GM19351 (cell line): ENCODE measurements at regions not wholly inside any gene's neighbourhood (a gene's known extent, or its start where the extent isn't known, plus 50 kb on each side); places are given as distances from the start of the nearest gene placed in this dataset.

Experiments used
- ATAC-seq: cut with Tn5 transposase; IDR thresholded peaks from one replicate; pipeline ENCODE4 v1.9.1; 2021; ENCODE audit warnings: mild to moderate bottlenecking, moderate library complexity; ENCODE audit not compliant: unreplicated experiment

DNA sequence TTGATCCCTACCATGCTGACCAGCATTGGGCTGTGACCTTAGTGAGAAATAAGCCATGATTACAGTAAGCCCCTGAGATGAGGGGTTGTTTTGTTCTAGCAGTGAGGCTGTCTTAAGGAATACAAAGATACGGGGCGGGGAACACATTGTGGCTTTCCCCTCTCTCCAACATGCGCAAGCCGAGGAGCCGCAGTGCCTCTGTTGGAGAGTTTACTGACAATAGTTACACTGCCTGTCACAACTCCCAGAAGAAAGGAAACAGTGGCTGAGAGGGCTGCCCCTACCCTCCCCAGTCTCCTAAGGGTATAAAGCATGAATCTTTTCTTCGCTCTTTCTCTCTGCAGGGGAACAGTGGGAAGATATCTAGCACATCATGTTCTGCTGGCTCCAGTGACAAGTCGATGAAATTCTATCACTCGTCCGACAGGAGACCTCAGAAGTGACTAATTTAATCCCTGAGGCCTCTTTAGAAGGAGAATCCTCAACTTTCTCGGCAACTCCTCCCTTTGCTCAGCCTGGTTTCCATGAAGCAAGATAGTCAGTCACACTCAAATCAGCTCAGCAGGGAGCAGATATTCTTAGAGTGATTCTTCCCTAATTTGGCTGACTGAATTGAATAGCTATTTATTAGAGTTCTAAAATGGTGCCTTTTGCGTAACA lies 409.0 kb upstream of the PROK2 start:
- no peak for ATAC-seq

GRCh38 chr3:72192572-72192971 lies 407.6 kb upstream of the PROK2 start:
- no peak for ATAC-seq

DNA sequence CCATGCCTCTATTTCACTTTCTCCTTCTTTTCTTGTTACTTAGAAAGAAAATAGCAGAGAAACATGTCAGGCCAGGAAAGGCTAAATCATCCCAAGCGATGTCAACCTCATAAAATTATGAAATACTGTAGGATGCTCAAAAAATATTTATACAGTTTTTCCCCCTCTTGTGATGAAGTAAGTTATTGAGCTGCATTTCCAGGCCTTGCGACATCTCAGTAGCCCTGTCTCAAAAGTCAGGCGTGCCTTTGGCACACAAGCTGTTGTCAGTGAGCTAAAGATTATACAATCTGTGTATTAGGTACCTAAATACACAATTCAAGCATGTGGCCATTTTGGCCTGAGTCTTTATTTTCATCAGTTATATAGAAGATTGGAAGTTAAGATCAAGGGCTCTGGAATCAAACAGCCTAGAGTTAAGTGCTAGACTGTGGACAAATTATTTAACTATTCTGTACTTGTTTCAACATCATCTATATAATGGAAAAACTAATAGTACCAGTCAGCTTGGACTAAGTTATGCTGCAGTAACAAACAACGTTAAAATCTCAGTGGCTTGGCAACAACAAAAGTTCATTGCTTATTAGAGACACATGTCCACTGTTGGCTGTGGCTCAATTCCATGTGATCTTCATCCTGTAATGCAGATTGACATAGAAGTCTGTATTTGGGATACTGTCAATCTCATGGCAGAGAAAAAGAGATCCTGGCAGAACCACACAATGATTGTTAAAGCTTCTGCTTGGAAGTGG lies 406.4 kb upstream of the PROK2 start:
- ATAC-seq = no peak

DNA sequence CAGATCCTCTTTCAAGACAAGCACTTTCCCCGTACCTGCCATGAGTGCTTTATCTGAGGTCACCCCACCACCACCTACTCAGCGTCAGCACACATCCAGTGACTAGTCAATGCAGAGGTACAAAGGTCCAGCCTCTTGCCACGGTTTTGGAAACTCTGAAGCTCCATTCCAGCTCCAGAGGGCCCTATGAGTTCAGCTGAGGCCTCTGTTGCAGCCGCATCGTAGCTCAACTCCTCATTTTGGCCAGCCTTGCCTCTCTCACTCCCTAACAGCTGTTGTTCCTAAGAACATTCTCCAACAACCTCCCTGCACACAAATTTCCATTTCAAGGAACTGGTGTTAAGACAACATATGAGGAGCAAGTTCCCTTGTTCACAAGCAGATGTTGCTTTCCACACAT lies 405.1 kb upstream of the PROK2 start:
- ATAC-seq = no peak

- no peak for ATAC-seq
Observed at GRCh38 chr3:72189339-72189738, 404.4 kb upstream of the PROK2 start.

- no peak for ATAC-seq
Observed at GRCh38 chr3:72188536-72188935, 403.6 kb upstream of the PROK2 start.

- no peak for ATAC-seq
Observed at GRCh38 chr3:72187131-72187530, 402.2 kb upstream of the PROK2 start.

GRCh38 chr3:72186400-72186855 lies 401.5 kb upstream of the PROK2 start:
- no peak for ATAC-seq

GRCh38 chr3:72185549-72186399 lies 400.8 kb upstream of the PROK2 start:
- ATAC-seq = peak; percentile 56

DNA sequence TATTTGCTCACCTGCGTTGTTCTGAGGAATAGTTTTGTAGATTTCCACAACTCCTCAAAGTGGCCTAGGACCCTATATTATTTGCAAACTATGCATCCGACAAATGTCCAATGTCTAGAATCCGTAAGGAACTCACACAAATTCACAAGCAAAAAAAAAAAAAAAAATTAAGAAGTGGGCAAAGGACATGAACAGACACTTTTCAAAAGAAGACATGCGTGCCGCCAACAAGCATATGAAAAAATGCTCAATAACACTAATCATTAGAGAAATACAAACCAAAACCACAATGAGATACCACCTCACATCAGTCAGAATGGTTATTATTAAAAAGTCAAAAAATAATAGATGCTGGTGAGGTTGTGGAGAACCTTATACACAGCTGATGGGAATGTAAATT lies 398.5 kb upstream of the PROK2 start:
- no peak for ATAC-seq

DNA sequence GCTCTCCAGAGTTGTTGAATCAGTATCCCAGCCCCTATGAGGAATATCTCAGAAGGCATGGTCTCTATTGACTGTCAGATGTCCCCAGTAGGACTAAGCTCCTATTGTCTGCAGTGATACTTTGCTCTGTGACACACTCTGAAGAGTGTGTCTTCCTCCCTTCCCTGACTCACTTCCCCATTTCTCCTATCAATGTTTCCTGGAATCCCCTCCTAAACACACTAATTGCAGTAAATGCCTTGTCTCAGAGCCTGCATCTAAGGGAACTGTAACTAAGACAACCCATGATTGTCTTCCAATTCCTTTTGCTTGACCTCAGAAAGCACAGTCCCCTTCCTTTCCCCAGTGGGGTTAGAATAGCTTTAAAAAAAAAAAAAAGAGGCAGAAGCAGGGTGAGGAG lies 397.3 kb upstream of the PROK2 start:
- no peak for ATAC-seq

GRCh38 chr3:72181251-72181650 lies 396.3 kb upstream of the PROK2 start:
- ATAC-seq = no peak

- ATAC-seq = no peak
Observed at GRCh38 chr3:72180405-72180804, 395.5 kb upstream of the PROK2 start.

GRCh38 chr3:72179107-72179464 lies 394.1 kb upstream of the PROK2 start:
- ATAC-seq = no peak

- no peak for ATAC-seq
Observed at GRCh38 chr3:72178463-72179106, 393.6 kb upstream of the PROK2 start.

DNA sequence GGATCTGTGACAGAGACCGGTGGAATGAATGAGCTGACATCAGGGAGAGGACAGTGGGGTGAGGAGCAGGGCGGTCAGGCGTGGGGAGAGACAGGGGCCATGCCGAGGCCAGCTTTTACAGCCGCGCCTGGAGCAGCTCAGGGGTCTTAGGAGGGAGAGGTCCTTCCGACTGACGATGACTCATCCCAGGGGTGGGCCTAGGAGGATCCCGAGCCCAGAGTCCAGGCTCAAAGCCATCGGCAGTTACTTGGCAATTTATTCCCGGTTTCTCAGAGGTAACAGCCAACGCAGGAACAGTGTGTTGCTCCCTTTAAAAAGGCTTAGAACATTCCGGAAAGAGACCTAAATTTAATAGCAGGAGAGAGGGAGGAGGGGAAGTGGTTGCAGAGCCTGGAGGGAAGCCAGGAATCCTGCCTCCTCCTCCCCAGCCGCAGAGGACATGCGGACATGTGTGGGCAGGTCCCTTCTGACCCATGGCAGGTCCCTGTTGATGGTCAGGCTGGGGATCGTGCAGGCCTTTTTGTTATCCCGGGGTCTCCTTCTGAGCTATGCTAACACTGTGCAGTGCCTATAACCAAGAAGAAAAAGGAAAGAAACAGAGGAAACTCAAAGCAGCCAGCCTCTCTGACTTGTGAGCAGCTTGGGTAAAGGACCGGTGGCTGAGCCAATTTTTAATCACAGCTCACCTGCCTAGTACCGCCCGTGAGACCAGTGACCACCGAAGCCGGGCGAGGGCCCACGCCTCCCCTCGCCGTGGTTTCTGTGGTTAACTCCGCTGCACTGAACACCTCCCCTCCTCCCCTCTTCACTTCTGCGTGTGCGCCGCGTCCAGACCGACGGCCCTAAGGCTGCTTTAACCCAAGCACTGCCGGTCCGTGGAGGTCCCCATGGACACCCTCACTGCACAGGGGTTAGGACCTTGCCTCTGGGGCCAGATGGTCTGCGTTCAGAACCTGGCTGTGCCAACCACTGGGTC lies 392.4 kb upstream of the PROK2 start:
- peak; percentile 33 for ATAC-seq

DNA sequence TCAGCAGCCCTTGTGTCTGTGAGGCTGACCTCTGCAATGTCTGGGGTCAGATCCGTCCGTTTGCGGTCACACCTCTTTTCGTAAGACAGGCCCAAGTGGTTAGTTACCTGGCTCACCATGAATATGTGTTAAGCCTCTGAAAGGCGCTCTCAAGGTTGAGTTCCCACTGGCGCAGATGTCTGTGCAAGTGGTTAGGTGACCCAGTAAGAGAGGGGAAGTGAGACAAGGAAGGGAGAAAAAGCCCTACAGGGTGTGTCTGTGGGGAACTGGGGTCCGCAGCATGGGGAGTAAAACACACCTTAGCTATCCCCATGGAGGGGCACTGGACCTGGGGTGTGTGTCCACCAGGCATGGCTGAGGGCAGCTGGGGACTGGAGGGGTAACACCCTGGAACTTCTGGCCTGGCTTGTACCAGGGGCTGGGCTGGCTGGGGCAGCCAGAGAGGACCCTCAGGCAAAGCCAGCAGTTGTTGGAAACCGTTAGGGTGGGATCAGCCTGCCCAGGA lies 391.6 kb upstream of the PROK2 start:
- ATAC-seq = peak; percentile 91

- no peak for ATAC-seq
Observed at GRCh38 chr3:72175296-72175858, 390.4 kb upstream of the PROK2 start.

DNA sequence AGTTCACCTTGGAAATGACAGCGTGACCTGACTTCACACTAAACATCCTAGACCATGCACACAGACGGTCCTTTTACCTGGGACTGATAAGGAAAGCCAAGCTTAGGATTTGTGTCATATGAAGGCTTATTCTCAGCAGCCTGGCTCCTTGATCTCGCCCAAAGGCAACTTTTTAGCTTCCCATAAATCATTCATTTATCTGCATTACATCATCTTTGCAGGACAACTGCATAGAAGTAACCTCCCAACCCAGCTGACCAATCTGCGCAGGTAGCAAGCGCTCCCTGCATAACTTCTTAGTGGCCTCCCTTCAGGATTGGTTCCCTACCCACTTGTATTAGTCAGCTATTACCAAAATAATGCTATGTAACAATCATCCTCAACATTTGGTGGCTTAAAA lies 389.9 kb upstream of the PROK2 start:
- ATAC-seq = no peak

DNA sequence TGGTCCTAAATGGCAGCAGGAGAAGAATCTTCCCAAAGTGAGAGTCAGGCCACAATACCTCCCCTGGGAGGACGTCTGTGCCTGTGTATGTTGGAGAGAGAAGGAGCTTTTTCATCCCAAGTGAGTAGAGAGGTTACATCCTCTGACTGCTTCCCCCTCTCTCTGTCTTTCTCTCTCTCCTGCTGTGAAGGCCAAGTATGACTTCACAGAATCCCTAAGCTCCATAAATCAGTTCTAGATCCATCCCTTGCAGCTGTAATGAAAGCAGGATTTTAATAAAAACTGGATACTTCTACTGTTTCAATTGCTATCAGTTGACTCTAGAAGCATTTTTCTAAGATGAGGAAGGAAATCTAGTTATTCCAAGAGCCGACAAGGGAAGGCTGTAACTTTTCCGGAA lies 389.1 kb upstream of the PROK2 start:
- ATAC-seq = no peak
